ENCODE measurements at regions not wholly inside any gene's neighbourhood (a gene's known extent, or its start where the extent isn't known, plus 50 kb on each side); places are given as distances from the start of the nearest gene placed in this dataset.

- TF ChIP-seq, protein P1, sequence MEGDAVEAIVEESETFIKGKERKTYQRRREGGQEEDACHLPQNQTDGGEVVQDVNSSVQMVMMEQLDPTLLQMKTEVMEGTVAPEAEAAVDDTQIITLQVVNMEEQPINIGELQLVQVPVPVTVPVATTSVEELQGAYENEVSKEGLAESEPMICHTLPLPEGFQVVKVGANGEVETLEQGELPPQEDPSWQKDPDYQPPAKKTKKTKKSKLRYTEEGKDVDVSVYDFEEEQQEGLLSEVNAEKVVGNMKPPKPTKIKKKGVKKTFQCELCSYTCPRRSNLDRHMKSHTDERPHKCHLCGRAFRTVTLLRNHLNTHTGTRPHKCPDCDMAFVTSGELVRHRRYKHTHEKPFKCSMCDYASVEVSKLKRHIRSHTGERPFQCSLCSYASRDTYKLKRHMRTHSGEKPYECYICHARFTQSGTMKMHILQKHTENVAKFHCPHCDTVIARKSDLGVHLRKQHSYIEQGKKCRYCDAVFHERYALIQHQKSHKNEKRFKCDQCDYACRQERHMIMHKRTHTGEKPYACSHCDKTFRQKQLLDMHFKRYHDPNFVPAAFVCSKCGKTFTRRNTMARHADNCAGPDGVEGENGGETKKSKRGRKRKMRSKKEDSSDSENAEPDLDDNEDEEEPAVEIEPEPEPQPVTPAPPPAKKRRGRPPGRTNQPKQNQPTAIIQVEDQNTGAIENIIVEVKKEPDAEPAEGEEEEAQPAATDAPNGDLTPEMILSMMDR (IDR thresholded peaks at IDR 0.05): no peak
- no peak for TF ChIP-seq POLR2A (IDR thresholded peaks at IDR 0.05)
These were observed 129.3 kb upstream of the FAM9B start for GRCh38 chrX:9163214-9163709.
